ENCODE measurements at regions not wholly inside any gene's neighbourhood (a gene's known extent, or its start where the extent isn't known, plus 50 kb on each side); places are given as distances from the start of the nearest gene placed in this dataset.

- H3K4me1 Mint-ChIP-seq: no peaks in the 10 kb centered on the region
- POLR2A ChIA-PET: no interaction called here
- CTCF ChIA-PET: no interaction called here
- H3K27ac Mint-ChIP-seq: no peak overlapping the region
- Histone ChIP-seq H3K27me3 (replicated peaks in 1 of 4; ENCODE audit: control extremely low read depth in 1 of 4, control insufficient read depth in 3 of 4, insufficient read depth in 4 of 4, low read length in 3 of 4) (no peaks in the 10 kb centered on the region), H3K36me3 (replicated peaks in 1 of 2; ENCODE audit: control extremely low read depth in 1 of 2, control insufficient read depth in 1 of 2, extremely low read depth in 1 of 2, insufficient read depth in 2 of 2, low read length in 1 of 2) (no peaks in the 10 kb centered on the region), H4K20me1 (ENCODE audit: control insufficient read depth, insufficient read depth, low read length, poor library complexity, severe bottlenecking) (no peaks in the 10 kb centered on the region), H3K27ac (ENCODE audit: low read length in 2 of 2) (no peak overlapping the region), H2AFZ (ENCODE audit: insufficient read depth, low read depth, low read length, poor library complexity, severe bottlenecking) (no peak overlapping the region), H3K9me3 (ENCODE audit: control extremely low read depth in 1 of 3, control insufficient read depth in 2 of 3, insufficient read depth in 1 of 3, low read length in 2 of 3) (no peaks in the 10 kb centered on the region), H3K9ac (ENCODE audit: low read length) (no peak overlapping the region), H3K79me2 (ENCODE audit: control insufficient read depth, insufficient read depth, low read length) (no peaks in the 10 kb centered on the region), H3K4me3 (ENCODE audit: control extremely low read depth in 1 of 5, extremely low read depth in 1 of 5, insufficient read depth in 1 of 5, low read depth in 2 of 5, low read length in 4 of 5) (no peak overlapping the region), H3K4me1 (ENCODE audit: control insufficient read depth in 2 of 2, insufficient read depth in 2 of 2, low read length in 2 of 2) (no peaks in the 10 kb centered on the region), H3K4me2 (replicated peaks; ENCODE audit: low read depth, low read length, poor library complexity, severe bottlenecking) (no peak overlapping the region)
- ATAC-seq (ENCODE audit: low read depth) (no peak), DNase-seq (no peak)
- peaks cover 3% of the 10 kb centered on the region for H3K27me3 Mint-ChIP-seq
- WGBS (ENCODE audit: insufficient coverage): no CpG with 5 or more reads among the region's 1 CpG
- intact Hi-C loops (cut with micrococcal nuclease): no loop called here
- H3K4me3 Mint-ChIP-seq: no peak overlapping the region
- H3K9me3 Mint-ChIP-seq (ENCODE audit: insufficient read depth): peaks cover 6% of the 10 kb centered on the region
- TF ChIP-seq EZH2 (IDR thresholded peaks at IDR 0.05; ENCODE audit: borderline replicate concordance, insufficient read depth, low read depth, low read length, poor library complexity, severe bottlenecking): no peak
- TF ChIP-seq CTCF (IDR thresholded peaks at IDR 0.05): no peak
Observed at GRCh38 chr9:120267929-120268328, 312.0 kb downstream of the CDK5RAP2 start.

GRCh38 chr9:120265791-120266190 lies 314.2 kb downstream of the CDK5RAP2 start:
- ChIA-PET POLR2A (no interaction called here), CTCF (no interaction called here)
- TF ChIP-seq EZH2 (IDR thresholded peaks at IDR 0.05; ENCODE audit: borderline replicate concordance, insufficient read depth, low read depth, low read length, poor library complexity, severe bottlenecking) (no peak), CTCF (IDR thresholded peaks at IDR 0.05) (no peak)
- no peaks in the 10 kb centered on the region for H3K27me3 ChIP-seq (replicated peaks in 1 of 4; ENCODE audit: control extremely low read depth in 1 of 4, control insufficient read depth in 3 of 4, insufficient read depth in 4 of 4, low read length in 3 of 4)
- DNase-seq: no peak
- 85% methylated on average over 5 of the region's 6 CpGs for WGBS (ENCODE audit: insufficient coverage)
- Mint-ChIP-seq H3K27ac (no peak overlapping the region), H3K27me3 (peaks cover 3% of the 10 kb centered on the region), H3K4me3 (no peak overlapping the region), H3K4me1 (no peaks in the 10 kb centered on the region), H3K9me3 (ENCODE audit: insufficient read depth) (peaks cover 3% of the 10 kb centered on the region)
- H3K36me3 ChIP-seq (replicated peaks in 1 of 2; ENCODE audit: control extremely low read depth in 1 of 2, control insufficient read depth in 1 of 2, extremely low read depth in 1 of 2, insufficient read depth in 2 of 2, low read length in 1 of 2): no peaks in the 10 kb centered on the region
- H3K27ac ChIP-seq (ENCODE audit: low read length in 2 of 2): no peak overlapping the region
- intact Hi-C loops (cut with micrococcal nuclease): no loop called here
- no peak for ATAC-seq (ENCODE audit: low read depth)
- no peaks in the 10 kb centered on the region for H3K9me3 ChIP-seq (ENCODE audit: control extremely low read depth in 1 of 3, control insufficient read depth in 2 of 3, insufficient read depth in 1 of 3, low read length in 2 of 3)
- H3K4me3 ChIP-seq (ENCODE audit: control extremely low read depth in 1 of 5, extremely low read depth in 1 of 5, insufficient read depth in 1 of 5, low read depth in 2 of 5, low read length in 4 of 5): no peak overlapping the region
- no peaks in the 10 kb centered on the region for H4K20me1 ChIP-seq (ENCODE audit: control insufficient read depth, insufficient read depth, low read length, poor library complexity, severe bottlenecking)
- H3K4me2 ChIP-seq (replicated peaks; ENCODE audit: low read depth, low read length, poor library complexity, severe bottlenecking): no peak overlapping the region
- H3K79me2 ChIP-seq (ENCODE audit: control insufficient read depth, insufficient read depth, low read length): no peaks in the 10 kb centered on the region
- no peaks in the 10 kb centered on the region for H3K4me1 ChIP-seq (ENCODE audit: control insufficient read depth in 2 of 2, insufficient read depth in 2 of 2, low read length in 2 of 2)
- H2AFZ ChIP-seq (ENCODE audit: insufficient read depth, low read depth, low read length, poor library complexity, severe bottlenecking): no peak overlapping the region
- no peak overlapping the region for H3K9ac ChIP-seq (ENCODE audit: low read length)
